Right lobe of liver (tissue), 4 donors: ENCODE measurements at regions not wholly inside any gene's neighbourhood (a gene's known extent, or its start where the extent isn't known, plus 50 kb on each side); places are given as distances from the start of the nearest gene placed in this dataset.

Experiments
- POLR2A ChIP-seq: fragments of 450-650 bp; IDR thresholded peaks from one replicate; pipeline ENCODE4 v1.6.1; 2017; ENCODE audit warnings: antibody characterized with exemption, mild to moderate bottlenecking
- TF ChIP-seq, protein P1 (sequence below), 4 donors: fragments of 200-600 bp in 3 of 4; fragments of 450-650 bp in 1 of 4; IDR thresholded peaks; one replicate each; pipeline versions ENCODE4 v1.5.1 to v1.8.0; 2016 to 2022; ENCODE audit warnings: antibody characterized with exemption in 4 of 4, mild to moderate bottlenecking in 2 of 4
- donor health status: DM: no; HTN: no; CAD: no.
- donor health status: DM: no; HTN: no; CAD: no.
- donor health status: DM: no; HTN: yes; CAD: no.

GRCh38 chr9:11003836-11004235 is 391.0 kb upstream of the PTPRD start:
- no peak for TF ChIP-seq POLR2A
- TF ChIP-seq, protein P1, sequence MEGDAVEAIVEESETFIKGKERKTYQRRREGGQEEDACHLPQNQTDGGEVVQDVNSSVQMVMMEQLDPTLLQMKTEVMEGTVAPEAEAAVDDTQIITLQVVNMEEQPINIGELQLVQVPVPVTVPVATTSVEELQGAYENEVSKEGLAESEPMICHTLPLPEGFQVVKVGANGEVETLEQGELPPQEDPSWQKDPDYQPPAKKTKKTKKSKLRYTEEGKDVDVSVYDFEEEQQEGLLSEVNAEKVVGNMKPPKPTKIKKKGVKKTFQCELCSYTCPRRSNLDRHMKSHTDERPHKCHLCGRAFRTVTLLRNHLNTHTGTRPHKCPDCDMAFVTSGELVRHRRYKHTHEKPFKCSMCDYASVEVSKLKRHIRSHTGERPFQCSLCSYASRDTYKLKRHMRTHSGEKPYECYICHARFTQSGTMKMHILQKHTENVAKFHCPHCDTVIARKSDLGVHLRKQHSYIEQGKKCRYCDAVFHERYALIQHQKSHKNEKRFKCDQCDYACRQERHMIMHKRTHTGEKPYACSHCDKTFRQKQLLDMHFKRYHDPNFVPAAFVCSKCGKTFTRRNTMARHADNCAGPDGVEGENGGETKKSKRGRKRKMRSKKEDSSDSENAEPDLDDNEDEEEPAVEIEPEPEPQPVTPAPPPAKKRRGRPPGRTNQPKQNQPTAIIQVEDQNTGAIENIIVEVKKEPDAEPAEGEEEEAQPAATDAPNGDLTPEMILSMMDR (IDR thresholded peaks at IDR 0.05) = no peak
